HL-60 (cell line): ENCODE measurements at regions not wholly inside any gene's neighbourhood (a gene's known extent, or its start where the extent isn't known, plus 50 kb on each side); places are given as distances from the start of the nearest gene placed in this dataset.

Experiments
- CTCF ChIP-seq: IDR thresholded peaks from one replicate; pipeline ENCODE4 v1.5.1; 2011; ENCODE audit warnings: low read length, control low read depth, inconsistent platforms; ENCODE audit not compliant: insufficient read depth
- GABPA ChIP-seq: IDR thresholded peaks from 2 replicates; pipeline ENCODE4 v1.6.1; 2012; ENCODE audit warnings: low read depth
- POLR2AphosphoS5 ChIP-seq: IDR thresholded peaks from 2 replicates; pipeline ENCODE4 v1.6.1; 2012; ENCODE audit warnings: low read depth
- SPI1 ChIP-seq: IDR thresholded peaks from 2 replicates; pipeline ENCODE4 v1.6.1; 2012; ENCODE audit warnings: low read depth, mild to moderate bottlenecking, borderline replicate concordance
- TF ChIP-seq, protein P1 (sequence below): IDR thresholded peaks from 2 replicates; pipeline ENCODE4 v1.6.1; 2012; ENCODE audit warnings: low read depth; ENCODE audit not compliant: insufficient replicate concordance

DNA sequence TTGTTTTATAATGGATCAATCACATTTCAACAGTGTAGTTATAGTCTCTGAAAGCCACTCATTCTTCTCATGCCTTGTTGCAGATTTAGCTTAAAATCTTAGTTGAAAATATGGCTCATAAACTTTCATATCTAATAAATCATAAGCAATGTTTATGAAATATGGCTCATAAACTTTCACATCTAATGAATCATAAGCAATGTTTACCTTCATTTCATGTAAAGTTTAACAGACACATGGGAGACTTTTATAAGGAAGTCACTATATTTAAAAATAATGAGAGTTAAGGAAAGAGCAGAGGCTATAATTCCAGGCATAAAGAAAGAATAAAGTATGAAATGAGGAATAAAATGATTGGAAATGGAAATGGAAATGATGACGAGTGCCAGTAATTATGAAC lies 1042.1 kb downstream of the FSCB start:
- TF ChIP-seq CTCF (no peak), POLR2AphosphoS5 (no peak), GABPA (no peak), SPI1 (no peak)
- TF ChIP-seq, protein P1, sequence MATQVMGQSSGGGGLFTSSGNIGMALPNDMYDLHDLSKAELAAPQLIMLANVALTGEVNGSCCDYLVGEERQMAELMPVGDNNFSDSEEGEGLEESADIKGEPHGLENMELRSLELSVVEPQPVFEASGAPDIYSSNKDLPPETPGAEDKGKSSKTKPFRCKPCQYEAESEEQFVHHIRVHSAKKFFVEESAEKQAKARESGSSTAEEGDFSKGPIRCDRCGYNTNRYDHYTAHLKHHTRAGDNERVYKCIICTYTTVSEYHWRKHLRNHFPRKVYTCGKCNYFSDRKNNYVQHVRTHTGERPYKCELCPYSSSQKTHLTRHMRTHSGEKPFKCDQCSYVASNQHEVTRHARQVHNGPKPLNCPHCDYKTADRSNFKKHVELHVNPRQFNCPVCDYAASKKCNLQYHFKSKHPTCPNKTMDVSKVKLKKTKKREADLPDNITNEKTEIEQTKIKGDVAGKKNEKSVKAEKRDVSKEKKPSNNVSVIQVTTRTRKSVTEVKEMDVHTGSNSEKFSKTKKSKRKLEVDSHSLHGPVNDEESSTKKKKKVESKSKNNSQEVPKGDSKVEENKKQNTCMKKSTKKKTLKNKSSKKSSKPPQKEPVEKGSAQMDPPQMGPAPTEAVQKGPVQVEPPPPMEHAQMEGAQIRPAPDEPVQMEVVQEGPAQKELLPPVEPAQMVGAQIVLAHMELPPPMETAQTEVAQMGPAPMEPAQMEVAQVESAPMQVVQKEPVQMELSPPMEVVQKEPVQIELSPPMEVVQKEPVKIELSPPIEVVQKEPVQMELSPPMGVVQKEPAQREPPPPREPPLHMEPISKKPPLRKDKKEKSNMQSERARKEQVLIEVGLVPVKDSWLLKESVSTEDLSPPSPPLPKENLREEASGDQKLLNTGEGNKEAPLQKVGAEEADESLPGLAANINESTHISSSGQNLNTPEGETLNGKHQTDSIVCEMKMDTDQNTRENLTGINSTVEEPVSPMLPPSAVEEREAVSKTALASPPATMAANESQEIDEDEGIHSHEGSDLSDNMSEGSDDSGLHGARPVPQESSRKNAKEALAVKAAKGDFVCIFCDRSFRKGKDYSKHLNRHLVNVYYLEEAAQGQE: no peak
